Fibroblast of lung (primary cell): ENCODE measurements at regions not wholly inside any gene's neighbourhood (a gene's known extent, or its start where the extent isn't known, plus 50 kb on each side); places are given as distances from the start of the nearest gene placed in this dataset.

Source experiments
- EZH2 ChIP-seq: IDR thresholded peaks from 2 replicates; pipeline ENCODE4 v1.5.1; 2012; ENCODE audit warnings: low read length, control low read depth, mild to moderate bottlenecking; ENCODE audit errors: missing control alignments
- TF ChIP-seq, protein P1 (sequence below), 2 donors: IDR thresholded peaks in 1 of 2; conservative IDR thresholded peaks in 1 of 2; 1 replicate in 1 of 2; 2 replicates in 1 of 2; pipeline ENCODE4 v1.5.1; 2011 to 2012; ENCODE audit warnings: low read length in 2 of 2, control low read depth in 1 of 2, inconsistent platforms in 1 of 2, low read depth in 1 of 2, mild to moderate bottlenecking in 1 of 2

DNA sequence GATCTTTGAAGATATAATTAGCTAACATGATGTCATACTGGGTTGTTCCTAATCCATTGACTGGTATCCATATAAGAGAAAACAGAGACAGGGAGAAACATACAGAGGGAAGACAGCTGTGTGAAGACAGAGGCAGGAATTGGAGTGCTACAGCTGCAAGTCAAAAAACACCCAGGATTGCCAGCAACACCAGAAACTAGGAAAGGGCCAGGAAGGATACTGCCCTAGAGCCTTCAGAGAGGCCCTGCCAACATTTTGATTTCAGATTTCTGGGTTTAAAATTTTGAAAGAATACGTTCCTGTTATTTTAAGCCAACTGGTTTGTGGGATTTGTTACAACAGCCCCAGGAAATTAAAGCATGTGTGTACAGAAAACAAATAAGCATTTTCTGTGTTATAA is 473.7 kb upstream of the FLRT2 start:
- TF ChIP-seq, protein P1, sequence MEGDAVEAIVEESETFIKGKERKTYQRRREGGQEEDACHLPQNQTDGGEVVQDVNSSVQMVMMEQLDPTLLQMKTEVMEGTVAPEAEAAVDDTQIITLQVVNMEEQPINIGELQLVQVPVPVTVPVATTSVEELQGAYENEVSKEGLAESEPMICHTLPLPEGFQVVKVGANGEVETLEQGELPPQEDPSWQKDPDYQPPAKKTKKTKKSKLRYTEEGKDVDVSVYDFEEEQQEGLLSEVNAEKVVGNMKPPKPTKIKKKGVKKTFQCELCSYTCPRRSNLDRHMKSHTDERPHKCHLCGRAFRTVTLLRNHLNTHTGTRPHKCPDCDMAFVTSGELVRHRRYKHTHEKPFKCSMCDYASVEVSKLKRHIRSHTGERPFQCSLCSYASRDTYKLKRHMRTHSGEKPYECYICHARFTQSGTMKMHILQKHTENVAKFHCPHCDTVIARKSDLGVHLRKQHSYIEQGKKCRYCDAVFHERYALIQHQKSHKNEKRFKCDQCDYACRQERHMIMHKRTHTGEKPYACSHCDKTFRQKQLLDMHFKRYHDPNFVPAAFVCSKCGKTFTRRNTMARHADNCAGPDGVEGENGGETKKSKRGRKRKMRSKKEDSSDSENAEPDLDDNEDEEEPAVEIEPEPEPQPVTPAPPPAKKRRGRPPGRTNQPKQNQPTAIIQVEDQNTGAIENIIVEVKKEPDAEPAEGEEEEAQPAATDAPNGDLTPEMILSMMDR (conservative IDR thresholded peaks at IDR 0.05 in 1 of 2, IDR thresholded peaks at IDR 0.05 in 1 of 2; ENCODE audit: low read depth in 1 of 2, low read length in 2 of 2), result no peak
- TF ChIP-seq EZH2, result no peak
